ENCODE measurements at regions not wholly inside any gene's neighbourhood (a gene's known extent, or its start where the extent isn't known, plus 50 kb on each side); places are given as distances from the start of the nearest gene placed in this dataset.
A peak's percentile ranks its signal among the peaks of the same experiment; 100 is the strongest.
"Not testable (repeated sequence)": the region's sequence is repeated elsewhere in the genome, so short reads cannot be mapped to it uniquely, and the experiment has no call there.

GRCh38 chr13:43963726-43964125 lies 84.0 kb downstream of the LACC1 start:
- Histone ChIP-seq H3K27me3 (ENCODE audit: control insufficient read depth, insufficient read depth, low read length) (no peaks in the 10 kb centered on the region), H3K4me3 (ENCODE audit: low read depth, low read length) (no peak overlapping the region), H3K36me3 (ENCODE audit: control insufficient read depth, insufficient read depth, low read length) (no peaks in the 10 kb centered on the region)
- DNase-seq (ENCODE audit: low read depth) (no peak), FAIRE-seq (peak; percentile 23)
- peak; percentile 24 for TF ChIP-seq CTCF (IDR thresholded peaks at IDR 0.05; ENCODE audit: insufficient read depth, low read length, severe bottlenecking)

GRCh38 chr13:43964698-43965458 lies 85.2 kb downstream of the LACC1 start:
- no peak for TF ChIP-seq CTCF (IDR thresholded peaks at IDR 0.05; ENCODE audit: insufficient read depth, low read length, severe bottlenecking)
- Histone ChIP-seq H3K4me3 (ENCODE audit: low read depth, low read length) (no peak overlapping the region), H3K36me3 (ENCODE audit: control insufficient read depth, insufficient read depth, low read length) (no peaks in the 10 kb centered on the region), H3K27me3 (ENCODE audit: control insufficient read depth, insufficient read depth, low read length) (no peaks in the 10 kb centered on the region)
- no peak for FAIRE-seq
- no peak for DNase-seq (ENCODE audit: low read depth)

GRCh38 chr13:43965459-43965845 lies 85.7 kb downstream of the LACC1 start:
- H3K27me3 ChIP-seq (ENCODE audit: control insufficient read depth, insufficient read depth, low read length): no peaks in the 10 kb centered on the region
- DNase-seq (ENCODE audit: low read depth) (no peak), FAIRE-seq (no peak)
- H3K36me3 ChIP-seq (ENCODE audit: control insufficient read depth, insufficient read depth, low read length): no peaks in the 10 kb centered on the region
- no peak overlapping the region for H3K4me3 ChIP-seq (ENCODE audit: low read depth, low read length)
- no peak for TF ChIP-seq CTCF (IDR thresholded peaks at IDR 0.05; ENCODE audit: insufficient read depth, low read length, severe bottlenecking)

- H3K36me3 ChIP-seq (ENCODE audit: control insufficient read depth, insufficient read depth, low read length); FAIRE-seq; DNase-seq (ENCODE audit: low read depth); H3K4me3 ChIP-seq (ENCODE audit: low read depth, low read length); H3K27me3 ChIP-seq (ENCODE audit: control insufficient read depth, insufficient read depth, low read length): not testable (repeated sequence)
These were observed 88.7 kb downstream of the LACC1 start for GRCh38 chr13:43968251-43968942.

GRCh38 chr13:43968943-43969690 lies 89.4 kb downstream of the LACC1 start:
- H3K36me3 ChIP-seq (ENCODE audit: control insufficient read depth, insufficient read depth, low read length); H3K27me3 ChIP-seq (ENCODE audit: control insufficient read depth, insufficient read depth, low read length); DNase-seq (ENCODE audit: low read depth); H3K4me3 ChIP-seq (ENCODE audit: low read depth, low read length): not testable (repeated sequence)
- FAIRE-seq: peak; percentile 62

- H3K4me3 ChIP-seq (ENCODE audit: low read depth, low read length); H3K36me3 ChIP-seq (ENCODE audit: control insufficient read depth, insufficient read depth, low read length); DNase-seq (ENCODE audit: low read depth); H3K27me3 ChIP-seq (ENCODE audit: control insufficient read depth, insufficient read depth, low read length); FAIRE-seq: not testable (repeated sequence)
These were observed 90.2 kb downstream of the LACC1 start for GRCh38 chr13:43969919-43970318.

- not testable (repeated sequence) for H3K36me3 ChIP-seq (ENCODE audit: control insufficient read depth, insufficient read depth, low read length); H3K4me3 ChIP-seq (ENCODE audit: low read depth, low read length); DNase-seq (ENCODE audit: low read depth); H3K27me3 ChIP-seq (ENCODE audit: control insufficient read depth, insufficient read depth, low read length)
- peak; percentile 93 for FAIRE-seq
These were observed 91.0 kb downstream of the LACC1 start for GRCh38 chr13:43970520-43971242.

GRCh38 chr13:43971324-43971723 lies 91.6 kb downstream of the LACC1 start:
- not testable (repeated sequence) for H3K27me3 ChIP-seq (ENCODE audit: control insufficient read depth, insufficient read depth, low read length); FAIRE-seq; H3K36me3 ChIP-seq (ENCODE audit: control insufficient read depth, insufficient read depth, low read length); H3K4me3 ChIP-seq (ENCODE audit: low read depth, low read length); DNase-seq (ENCODE audit: low read depth)

Measured in bronchial epithelial cell (primary cell).